Spinal cord (tissue), 9 donors: ENCODE measurements at regions not wholly inside any gene's neighbourhood (a gene's known extent, or its start where the extent isn't known, plus 50 kb on each side); places are given as distances from the start of the nearest gene placed in this dataset.

Experiments used
- DNase-seq, 6 donors: peaks; one replicate each; pipeline versions ENCODE4 v3.0.0 to v3.0.0-alpha.2; 2013 to 2015; ENCODE audit warnings: low spot score in 6 of 6, low read depth in 4 of 6
- H3K27ac ChIP-seq: one replicate; pipeline ENCODE4 v1.5.1; 2013; ENCODE audit warnings: low read depth, low read length, control low read depth
- H3K27me3 ChIP-seq: one replicate; pipeline ENCODE4 v1.6.1; 2013; ENCODE audit warnings: low read length; ENCODE audit not compliant: control insufficient read depth, insufficient read depth
- H3K36me3 ChIP-seq: one replicate; pipeline ENCODE4 v1.6.1; 2013; ENCODE audit warnings: low read length; ENCODE audit not compliant: control insufficient read depth, insufficient read depth
- H3K4me1 ChIP-seq: one replicate; pipeline ENCODE4 v1.6.1; 2013; ENCODE audit warnings: low read length; ENCODE audit not compliant: control insufficient read depth, insufficient read depth
- H3K4me3 ChIP-seq: one replicate; pipeline ENCODE4 v1.5.1; 2013; ENCODE audit warnings: low read depth, low read length, control low read depth
- H3K9me3 ChIP-seq: one replicate; pipeline ENCODE4 v1.6.1; 2013; ENCODE audit warnings: low read length; ENCODE audit not compliant: control insufficient read depth, insufficient read depth
- WGBS: methylation state at CpG from one replicate; pipeline ENCODE4 v1.1.5; 2013; ENCODE audit warnings: missing lambda C conversion rate; ENCODE audit not compliant: insufficient coverage; 5-methylcytosine and 5-hydroxymethylcytosine counted together
- donor health status: healthy.

DNA sequence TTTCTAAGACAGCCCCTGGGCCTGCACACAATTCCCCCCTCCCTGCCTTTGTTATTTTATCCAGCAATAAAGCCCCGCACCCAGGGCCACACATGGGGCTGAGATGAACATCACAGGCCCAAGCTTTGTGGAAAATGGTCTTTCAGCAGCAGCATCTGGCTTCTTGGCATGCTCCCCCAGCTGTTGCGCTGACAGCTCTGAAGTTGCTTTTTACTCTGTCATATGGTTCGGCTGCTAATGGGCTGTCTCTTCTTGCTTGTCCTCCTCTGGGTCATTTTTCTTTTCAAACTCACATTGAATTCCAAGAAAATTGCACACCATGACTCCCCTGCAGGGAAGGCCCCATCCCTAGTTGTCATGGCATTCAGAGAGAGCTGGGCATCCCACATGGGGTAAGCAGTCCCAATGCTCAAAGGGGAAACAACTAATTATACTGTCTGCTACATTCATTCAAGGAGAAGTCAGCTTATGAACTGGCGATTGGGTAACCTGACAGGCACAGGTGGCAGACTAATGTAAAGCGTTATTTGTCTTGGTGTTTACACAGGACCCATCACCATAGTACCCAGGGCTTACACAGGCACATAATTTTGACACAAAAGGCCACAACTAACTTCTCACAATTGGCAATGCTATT, 74.0 kb upstream of the CDKN3 start:
- Histone ChIP-seq H3K27ac (no peak overlapping the region), H3K4me1 (no peaks in the 10 kb centered on the region), H3K4me3 (no peak overlapping the region), H3K27me3 (no peaks in the 10 kb centered on the region), H3K9me3 (no peaks in the 10 kb centered on the region), H3K36me3 (no peaks in the 10 kb centered on the region)
- 32% methylated on average over 5 of the region's 5 CpGs for WGBS
- DNase-seq, result peak in 3 of 6 donors; percentile 10 to 79 (median 44)

GRCh38 chr14:54325766-54326165, 71.0 kb upstream of the CDKN3 start:
- Histone ChIP-seq H3K27ac (no peak overlapping the region), H3K4me1 (no peaks in the 10 kb centered on the region), H3K36me3 (no peaks in the 10 kb centered on the region), H3K27me3 (no peaks in the 10 kb centered on the region), H3K4me3 (no peak overlapping the region), H3K9me3 (no peaks in the 10 kb centered on the region)
- 40% methylated on average over 1 of the region's 1 CpG for WGBS
- DNase-seq, result no peak

DNA sequence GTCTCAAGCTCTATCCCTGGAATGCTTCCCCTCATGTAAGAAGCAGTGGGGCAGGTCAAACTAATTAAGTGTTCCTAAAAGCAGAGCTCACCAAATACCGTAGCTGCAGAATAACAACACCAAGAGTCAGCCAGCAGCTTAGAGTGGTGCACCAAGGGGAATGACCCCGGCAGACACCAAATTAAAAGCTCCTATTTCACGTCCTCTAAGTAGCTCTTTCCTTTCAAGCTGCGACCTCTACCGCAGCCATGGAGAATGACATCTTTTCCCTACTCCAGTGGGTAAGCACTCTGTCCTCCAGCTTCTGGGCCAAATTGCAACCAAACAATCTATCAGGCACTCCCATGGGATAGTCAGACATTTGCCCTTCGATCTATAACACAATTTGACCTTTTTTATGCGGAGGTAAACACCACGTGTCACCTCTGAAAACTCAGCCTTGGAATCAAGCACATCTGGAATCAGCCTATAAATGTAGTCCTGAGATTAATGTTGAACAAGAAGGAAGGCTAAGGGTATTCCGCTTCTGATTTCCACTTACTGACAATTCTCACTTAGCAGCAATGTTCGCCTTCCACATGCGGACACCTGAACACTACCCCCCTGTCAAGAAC, 67.6 kb upstream of the CDKN3 start:
- DNase-seq, result peak in 2 of 6 donors; percentile 70 to 84
- WGBS, result 29% methylated on average over 11 of the region's 11 CpGs
- Histone ChIP-seq H3K27me3 (no peaks in the 10 kb centered on the region), H3K4me3 (no peak overlapping the region), H3K36me3 (no peaks in the 10 kb centered on the region), H3K9me3 (no peaks in the 10 kb centered on the region), H3K27ac (no peak overlapping the region), H3K4me1 (no peaks in the 10 kb centered on the region)

- no peak for DNase-seq
- 91% methylated on average over 3 of the region's 5 CpGs for WGBS
Measured at GRCh38 chr14:54330876-54331275, 65.9 kb upstream of the CDKN3 start.

GRCh38 chr14:54331516-54331915, 65.3 kb upstream of the CDKN3 start:
- H3K4me1 ChIP-seq, result no peaks in the 10 kb centered on the region
- H3K27ac ChIP-seq, result no peak overlapping the region
- no peaks in the 10 kb centered on the region for H3K9me3 ChIP-seq
- DNase-seq, result no peak
- no peaks in the 10 kb centered on the region for H3K36me3 ChIP-seq
- no peaks in the 10 kb centered on the region for H3K27me3 ChIP-seq
- no peak overlapping the region for H3K4me3 ChIP-seq
- 97% methylated on average over 3 of the region's 5 CpGs for WGBS

More at GRCh38 chr14:54330876-54331275, 65.9 kb upstream of the CDKN3 start:
- H3K27me3 ChIP-seq, result no peaks in the 10 kb centered on the region
- no peak overlapping the region for H3K4me3 ChIP-seq
- H3K4me1 ChIP-seq, result no peaks in the 10 kb centered on the region
- no peaks in the 10 kb centered on the region for H3K9me3 ChIP-seq
- no peak overlapping the region for H3K27ac ChIP-seq
- no peaks in the 10 kb centered on the region for H3K36me3 ChIP-seq

DNA sequence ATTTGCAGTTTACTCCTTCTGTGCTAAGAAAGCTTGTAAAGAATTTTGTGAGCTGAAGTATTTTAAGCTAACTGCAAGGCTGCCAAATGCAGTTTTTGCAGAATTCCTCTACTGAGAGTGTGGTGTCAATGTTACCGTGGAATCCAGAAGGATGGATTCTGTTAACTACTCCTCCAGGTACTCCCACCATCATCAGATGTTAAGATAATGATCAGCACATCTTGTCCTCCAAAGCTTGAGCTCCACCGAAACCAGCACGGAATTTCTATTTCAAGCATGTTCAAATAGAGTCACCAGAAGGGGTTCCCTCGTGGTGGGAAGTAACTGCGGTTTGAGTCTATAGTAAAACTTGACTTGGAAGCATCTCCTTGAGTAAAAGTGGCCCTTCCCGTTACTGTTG, 64.3 kb upstream of the CDKN3 start:
- Histone ChIP-seq H3K36me3 (no peaks in the 10 kb centered on the region), H3K27ac (no peak overlapping the region), H3K9me3 (no peaks in the 10 kb centered on the region), H3K4me3 (no peak overlapping the region), H3K27me3 (no peaks in the 10 kb centered on the region), H3K4me1 (no peaks in the 10 kb centered on the region)
- WGBS, result 100% methylated on average over 1 of the region's 6 CpGs
- DNase-seq, result no peak

DNA sequence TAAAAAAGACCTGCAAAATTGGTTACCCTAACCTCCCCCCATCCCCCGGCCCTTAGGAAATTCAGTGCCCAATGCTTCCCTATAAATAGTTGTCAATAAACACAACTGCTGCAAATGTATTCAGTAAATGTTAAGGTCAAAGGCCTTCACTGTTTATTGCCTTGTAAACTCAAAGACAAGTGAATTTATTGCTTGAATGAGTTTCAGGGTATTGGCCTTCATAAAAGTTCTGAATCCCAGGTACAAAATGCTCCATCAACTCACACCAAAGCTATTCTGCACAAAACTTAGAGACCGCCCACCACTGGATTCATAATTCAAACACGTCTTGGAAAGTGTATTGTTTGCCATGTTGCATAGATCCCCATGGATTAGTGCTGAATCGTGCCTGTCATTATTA, 63.3 kb upstream of the CDKN3 start:
- no CpG with 5 or more reads among the region's 4 CpGs for WGBS
- DNase-seq, result no peak
- no peak overlapping the region for H3K4me3 ChIP-seq
- no peaks in the 10 kb centered on the region for H3K36me3 ChIP-seq
- no peak overlapping the region for H3K27ac ChIP-seq
- H3K4me1 ChIP-seq, result no peaks in the 10 kb centered on the region
- no peaks in the 10 kb centered on the region for H3K27me3 ChIP-seq
- H3K9me3 ChIP-seq, result no peaks in the 10 kb centered on the region

- no peak for DNase-seq
- Histone ChIP-seq H3K9me3 (no peaks in the 10 kb centered on the region), H3K36me3 (no peaks in the 10 kb centered on the region), H3K27me3 (no peaks in the 10 kb centered on the region), H3K27ac (no peak overlapping the region), H3K4me1 (no peaks in the 10 kb centered on the region), H3K4me3 (no peak overlapping the region)
- WGBS, result no CpG with 5 or more reads among the region's 2 CpGs
Measured at GRCh38 chr14:54335569-54336155, 61.1 kb upstream of the CDKN3 start.

GRCh38 chr14:54337314-54337713, 59.5 kb upstream of the CDKN3 start:
- no peaks in the 10 kb centered on the region for H3K27me3 ChIP-seq
- H3K9me3 ChIP-seq, result no peaks in the 10 kb centered on the region
- H3K4me3 ChIP-seq, result no peak overlapping the region
- no peak overlapping the region for H3K27ac ChIP-seq
- no peaks in the 10 kb centered on the region for H3K4me1 ChIP-seq
- DNase-seq, result peak in 1 of 6 donors; percentile 26
- WGBS, result 62% methylated on average over 8 of the region's 10 CpGs
- no peaks in the 10 kb centered on the region for H3K36me3 ChIP-seq
